SK-N-SH treated with all-trans-retinoic acid at 6 μM for 48 hours (cell line): ENCODE measurements at regions not wholly inside any gene's neighbourhood (a gene's known extent, or its start where the extent isn't known, plus 50 kb on each side); places are given as distances from the start of the nearest gene placed in this dataset.

ENCODE experiments used
- ATAC-seq: fragments of 200-7000 bp; cut with Tn5 transposase; 3 replicates; pipeline ENCODE4 v1.9.1; 2020; ENCODE audit warnings: mild to moderate bottlenecking, moderate library complexity
- CSDC2 ChIP-seq: fragments of 250-450 bp; sonication (Bioruptor Pico); IDR thresholded peaks from 2 replicates; pipeline ENCODE4 v1.5.0; 2020; ENCODE audit warnings: mild to moderate bottlenecking, moderate library complexity
- ESRRG ChIP-seq: fragments of 250-450 bp; sonication (Bioruptor Pico); IDR thresholded peaks from 2 replicates; pipeline ENCODE4 v1.6.1; 2021; ENCODE audit warnings: mild to moderate bottlenecking
- GLIS3 ChIP-seq: fragments of 250-450 bp; sonication (Bioruptor Pico); IDR thresholded peaks from 2 replicates; pipeline ENCODE4 v1.5.0; 2020; ENCODE audit warnings: mild to moderate bottlenecking, moderate library complexity
- ISL1 ChIP-seq: fragments of 250-450 bp; sonication (Bioruptor Pico); IDR thresholded peaks from 2 replicates; pipeline ENCODE4 v2.1.2; 2022; ENCODE audit warnings: mild to moderate bottlenecking, moderate library complexity
- OSR1 ChIP-seq: fragments of 250-450 bp; sonication (Bioruptor Pico); IDR thresholded peaks from 2 replicates; pipeline ENCODE4 v1.8.0; 2022; ENCODE audit warnings: moderate library complexity, mild to moderate bottlenecking, inconsistent platforms
- PPARA ChIP-seq: fragments of 250-450 bp; sonication (Bioruptor Pico); IDR thresholded peaks from 2 replicates; pipeline ENCODE4 v1.5.0; 2020; ENCODE audit warnings: mild to moderate bottlenecking, borderline replicate concordance
- RARB ChIP-seq: fragments of 250-450 bp; sonication (Bioruptor Pico); IDR thresholded peaks from 2 replicates; pipeline ENCODE4 v1.8.0; 2021; ENCODE audit warnings: mild to moderate bottlenecking, moderate library complexity
- SNAI2 ChIP-seq: fragments of 250-450 bp; sonication (Bioruptor Pico); IDR thresholded peaks from 2 replicates; pipeline ENCODE4 v1.5.0; 2020; ENCODE audit warnings: mild to moderate bottlenecking, moderate library complexity
- TCF4 ChIP-seq: fragments of 250-450 bp; sonication (Bioruptor Pico); IDR thresholded peaks from 2 replicates; pipeline ENCODE4 v1.8.0; 2021; ENCODE audit warnings: mild to moderate bottlenecking, moderate library complexity, borderline replicate concordance
- TOX ChIP-seq: fragments of 250-450 bp; sonication (Bioruptor Pico); IDR thresholded peaks from 2 replicates; pipeline ENCODE4 v1.8.0; 2021; ENCODE audit warnings: mild to moderate bottlenecking, moderate library complexity, borderline replicate concordance
- ZC3H10 ChIP-seq: fragments of 250-450 bp; sonication (Bioruptor Pico); IDR thresholded peaks from 2 replicates; pipeline ENCODE4 v1.5.1; 2021; ENCODE audit warnings: mild to moderate bottlenecking, moderate library complexity
- ZFP3 ChIP-seq: fragments of 250-450 bp; sonication (Bioruptor Pico); IDR thresholded peaks from 2 replicates; pipeline ENCODE4 v1.5.0; 2020; ENCODE audit warnings: mild to moderate bottlenecking, moderate library complexity
- ZNF565 ChIP-seq: fragments of 450-650 bp; formaldehyde crosslinking; conservative IDR thresholded peaks from 2 replicates; pipeline ENCODE4 v1.5.0; 2020; ENCODE audit warnings: low read depth, mild to moderate bottlenecking, moderate library complexity
- ZNF70 ChIP-seq: fragments of 450-650 bp; formaldehyde crosslinking; IDR thresholded peaks from 2 replicates; pipeline ENCODE4 v1.5.0; 2020; ENCODE audit warnings: mild to moderate bottlenecking, moderate library complexity
- ZNF8 ChIP-seq: fragments of 450-650 bp; formaldehyde crosslinking; IDR thresholded peaks from 2 replicates; pipeline ENCODE4 v1.5.0; 2020; ENCODE audit warnings: mild to moderate bottlenecking, moderate library complexity
- TF ChIP-seq, protein P1 (sequence below): fragments of 250-450 bp; sonication (Bioruptor Pico); IDR thresholded peaks from 2 replicates; pipeline ENCODE4 v1.8.0; 2020; ENCODE audit warnings: mild to moderate bottlenecking, moderate library complexity, borderline replicate concordance
- TF ChIP-seq, protein P2 (sequence below): fragments of 250-450 bp; sonication (Bioruptor Pico); IDR thresholded peaks from 2 replicates; pipeline ENCODE4 v1.5.1; 2020; ENCODE audit warnings: low read depth, mild to moderate bottlenecking, moderate library complexity
- TF ChIP-seq, protein P3 (sequence below): fragments of 250-450 bp; sonication (Bioruptor Pico); IDR thresholded peaks from 2 replicates; pipeline ENCODE4 v1.5.0; 2020; ENCODE audit warnings: mild to moderate bottlenecking, moderate library complexity
- TF ChIP-seq, protein P4 (sequence below): fragments of 250-450 bp; sonication (Bioruptor Pico); IDR thresholded peaks from 2 replicates; pipeline ENCODE4 v1.8.0; 2021; ENCODE audit warnings: low read depth, mild to moderate bottlenecking, moderate library complexity, borderline replicate concordance

DNA sequence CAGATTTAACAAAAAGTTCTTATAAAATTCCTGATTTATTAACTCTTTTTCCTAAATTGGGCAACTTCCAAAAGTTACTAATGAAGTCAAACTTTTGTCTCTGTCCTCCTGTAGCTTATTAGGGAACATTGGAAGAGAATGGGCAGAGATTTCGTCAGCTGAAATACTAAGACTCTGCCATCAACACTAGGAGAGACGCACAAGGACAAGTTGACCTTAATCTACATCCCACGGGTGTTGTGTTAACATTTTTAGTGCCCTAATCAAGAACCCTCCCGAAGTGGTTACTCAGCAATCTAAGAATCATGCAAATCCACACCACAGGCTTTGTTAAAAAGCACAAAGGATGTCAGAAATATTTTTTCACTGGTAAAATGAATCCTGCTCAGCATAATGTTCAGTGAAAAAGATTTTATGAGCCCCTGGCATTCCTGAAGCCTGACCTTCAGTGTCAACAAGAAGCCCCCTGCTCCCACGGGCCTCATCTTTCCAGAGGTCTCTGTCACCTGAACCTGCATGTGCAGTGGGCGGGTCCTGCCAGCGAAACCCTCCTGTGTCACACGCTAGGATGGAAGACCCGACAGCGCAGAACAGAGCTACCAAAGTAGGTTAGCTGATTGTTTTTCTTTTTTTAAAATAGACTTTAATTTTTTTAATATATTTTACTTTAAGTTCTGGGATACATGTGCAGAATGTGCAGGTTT is 70.6 kb upstream of the AKR1E2 start:
- no peak for TF ChIP-seq TOX (CRISPR knock-in tag)
- no peak for TF ChIP-seq ESRRG (CRISPR knock-in tag)
- TF ChIP-seq, protein P1, sequence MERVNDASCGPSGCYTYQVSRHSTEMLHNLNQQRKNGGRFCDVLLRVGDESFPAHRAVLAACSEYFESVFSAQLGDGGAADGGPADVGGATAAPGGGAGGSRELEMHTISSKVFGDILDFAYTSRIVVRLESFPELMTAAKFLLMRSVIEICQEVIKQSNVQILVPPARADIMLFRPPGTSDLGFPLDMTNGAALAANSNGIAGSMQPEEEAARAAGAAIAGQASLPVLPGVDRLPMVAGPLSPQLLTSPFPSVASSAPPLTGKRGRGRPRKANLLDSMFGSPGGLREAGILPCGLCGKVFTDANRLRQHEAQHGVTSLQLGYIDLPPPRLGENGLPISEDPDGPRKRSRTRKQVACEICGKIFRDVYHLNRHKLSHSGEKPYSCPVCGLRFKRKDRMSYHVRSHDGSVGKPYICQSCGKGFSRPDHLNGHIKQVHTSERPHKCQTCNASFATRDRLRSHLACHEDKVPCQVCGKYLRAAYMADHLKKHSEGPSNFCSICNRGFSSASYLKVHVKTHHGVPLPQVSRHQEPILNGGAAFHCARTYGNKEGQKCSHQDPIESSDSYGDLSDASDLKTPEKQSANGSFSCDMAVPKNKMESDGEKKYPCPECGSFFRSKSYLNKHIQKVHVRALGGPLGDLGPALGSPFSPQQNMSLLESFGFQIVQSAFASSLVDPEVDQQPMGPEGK (CRISPR knock-in tag), result no peak
- no peak for TF ChIP-seq ISL1 (CRISPR knock-in tag)
- TF ChIP-seq RARB (CRISPR knock-in tag), result no peak
- no peak for TF ChIP-seq CSDC2
- TF ChIP-seq SNAI2 (CRISPR knock-in tag), result no peak
- TF ChIP-seq ZC3H10 (CRISPR knock-in tag), result no peak
- TF ChIP-seq, protein P2, sequence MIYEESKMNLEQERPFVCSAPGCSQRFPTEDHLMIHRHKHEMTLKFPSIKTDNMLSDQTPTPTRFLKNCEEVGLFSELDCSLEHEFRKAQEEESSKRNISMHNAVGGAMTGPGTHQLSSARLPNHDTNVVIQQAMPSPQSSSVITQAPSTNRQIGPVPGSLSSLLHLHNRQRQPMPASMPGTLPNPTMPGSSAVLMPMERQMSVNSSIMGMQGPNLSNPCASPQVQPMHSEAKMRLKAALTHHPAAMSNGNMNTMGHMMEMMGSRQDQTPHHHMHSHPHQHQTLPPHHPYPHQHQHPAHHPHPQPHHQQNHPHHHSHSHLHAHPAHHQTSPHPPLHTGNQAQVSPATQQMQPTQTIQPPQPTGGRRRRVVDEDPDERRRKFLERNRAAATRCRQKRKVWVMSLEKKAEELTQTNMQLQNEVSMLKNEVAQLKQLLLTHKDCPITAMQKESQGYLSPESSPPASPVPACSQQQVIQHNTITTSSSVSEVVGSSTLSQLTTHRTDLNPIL (CRISPR knock-in tag), result no peak
- TF ChIP-seq TCF4 (CRISPR knock-in tag), result no peak
- no peak for TF ChIP-seq ZNF8 (CRISPR knock-in tag)
- TF ChIP-seq ZFP3 (CRISPR knock-in tag), result no peak
- no peak for TF ChIP-seq PPARA (CRISPR knock-in tag)
- TF ChIP-seq ZNF70 (CRISPR knock-in tag), result no peak
- TF ChIP-seq, protein P3, sequence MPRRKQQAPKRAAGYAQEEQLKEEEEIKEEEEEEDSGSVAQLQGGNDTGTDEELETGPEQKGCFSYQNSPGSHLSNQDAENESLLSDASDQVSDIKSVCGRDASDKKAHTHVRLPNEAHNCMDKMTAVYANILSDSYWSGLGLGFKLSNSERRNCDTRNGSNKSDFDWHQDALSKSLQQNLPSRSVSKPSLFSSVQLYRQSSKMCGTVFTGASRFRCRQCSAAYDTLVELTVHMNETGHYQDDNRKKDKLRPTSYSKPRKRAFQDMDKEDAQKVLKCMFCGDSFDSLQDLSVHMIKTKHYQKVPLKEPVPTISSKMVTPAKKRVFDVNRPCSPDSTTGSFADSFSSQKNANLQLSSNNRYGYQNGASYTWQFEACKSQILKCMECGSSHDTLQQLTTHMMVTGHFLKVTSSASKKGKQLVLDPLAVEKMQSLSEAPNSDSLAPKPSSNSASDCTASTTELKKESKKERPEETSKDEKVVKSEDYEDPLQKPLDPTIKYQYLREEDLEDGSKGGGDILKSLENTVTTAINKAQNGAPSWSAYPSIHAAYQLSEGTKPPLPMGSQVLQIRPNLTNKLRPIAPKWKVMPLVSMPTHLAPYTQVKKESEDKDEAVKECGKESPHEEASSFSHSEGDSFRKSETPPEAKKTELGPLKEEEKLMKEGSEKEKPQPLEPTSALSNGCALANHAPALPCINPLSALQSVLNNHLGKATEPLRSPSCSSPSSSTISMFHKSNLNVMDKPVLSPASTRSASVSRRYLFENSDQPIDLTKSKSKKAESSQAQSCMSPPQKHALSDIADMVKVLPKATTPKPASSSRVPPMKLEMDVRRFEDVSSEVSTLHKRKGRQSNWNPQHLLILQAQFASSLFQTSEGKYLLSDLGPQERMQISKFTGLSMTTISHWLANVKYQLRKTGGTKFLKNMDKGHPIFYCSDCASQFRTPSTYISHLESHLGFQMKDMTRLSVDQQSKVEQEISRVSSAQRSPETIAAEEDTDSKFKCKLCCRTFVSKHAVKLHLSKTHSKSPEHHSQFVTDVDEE, result no peak
- no peak for TF ChIP-seq GLIS3 (CRISPR knock-in tag)
- TF ChIP-seq, protein P4, sequence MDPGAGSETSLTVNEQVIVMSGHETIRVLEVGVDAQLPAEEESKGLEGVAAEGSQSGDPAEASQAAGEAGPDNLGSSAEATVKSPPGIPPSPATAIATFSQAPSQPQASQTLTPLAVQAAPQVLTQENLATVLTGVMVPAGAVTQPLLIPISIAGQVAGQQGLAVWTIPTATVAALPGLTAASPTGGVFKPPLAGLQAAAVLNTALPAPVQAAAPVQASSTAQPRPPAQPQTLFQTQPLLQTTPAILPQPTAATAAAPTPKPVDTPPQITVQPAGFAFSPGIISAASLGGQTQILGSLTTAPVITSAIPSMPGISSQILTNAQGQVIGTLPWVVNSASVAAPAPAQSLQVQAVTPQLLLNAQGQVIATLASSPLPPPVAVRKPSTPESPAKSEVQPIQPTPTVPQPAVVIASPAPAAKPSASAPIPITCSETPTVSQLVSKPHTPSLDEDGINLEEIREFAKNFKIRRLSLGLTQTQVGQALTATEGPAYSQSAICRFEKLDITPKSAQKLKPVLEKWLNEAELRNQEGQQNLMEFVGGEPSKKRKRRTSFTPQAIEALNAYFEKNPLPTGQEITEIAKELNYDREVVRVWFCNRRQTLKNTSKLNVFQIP (CRISPR knock-in tag), result no peak
- TF ChIP-seq, all 23 proteins: peak for 0
- no peak for ATAC-seq

DNA sequence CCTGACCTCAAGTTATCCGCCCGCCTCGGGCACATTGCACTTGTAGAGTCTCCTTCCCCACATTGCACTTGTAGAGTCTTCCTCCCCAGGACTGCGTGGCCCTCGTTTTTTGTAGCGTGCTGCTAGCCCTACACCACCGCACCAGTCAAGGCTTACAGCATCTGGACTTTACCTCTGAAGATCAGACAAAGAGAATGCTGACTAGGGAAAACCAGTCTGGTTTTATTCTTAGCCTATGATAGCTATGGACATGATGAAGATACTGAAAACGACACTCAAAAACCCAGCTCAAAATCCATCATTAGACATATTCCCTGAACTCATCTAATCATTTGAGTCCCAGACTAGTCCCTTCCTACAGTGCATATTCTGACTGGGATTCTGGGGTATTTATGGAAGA is 71.9 kb upstream of the AKR1E2 start:
- TF ChIP-seq, protein P1 (CRISPR knock-in tag), result no peak
- no peak for ATAC-seq

DNA sequence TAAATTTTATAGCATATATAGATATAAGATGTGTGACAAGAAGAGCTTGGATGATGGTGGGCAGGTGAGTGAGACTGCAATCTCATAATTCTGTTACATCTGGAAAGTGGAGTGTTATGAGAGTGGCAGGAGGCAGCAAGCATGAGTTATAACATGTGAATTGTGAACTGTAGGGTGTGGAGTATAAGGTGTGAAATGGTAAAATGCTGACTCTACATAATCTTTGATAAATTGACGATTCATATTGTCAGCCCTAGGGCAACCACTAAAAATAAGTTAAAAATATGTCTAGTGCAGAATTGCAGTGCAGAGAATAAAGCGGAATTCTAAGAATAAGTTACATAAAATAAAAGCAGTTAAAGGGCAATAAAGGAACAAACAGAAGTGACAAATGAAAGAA is 74.8 kb upstream of the AKR1E2 start:
- ATAC-seq, result no peak
- TF ChIP-seq OSR1 (no peak), ISL1 (CRISPR knock-in tag) (no peak), ESRRG (CRISPR knock-in tag) (no peak), ZC3H10 (CRISPR knock-in tag) (no peak), PPARA (CRISPR knock-in tag) (no peak), TCF4 (CRISPR knock-in tag) (no peak), ZNF565 (CRISPR knock-in tag) (no peak), CSDC2 (no peak)
- TF ChIP-seq, protein P4 (CRISPR knock-in tag), result no peak
- TF ChIP-seq, protein P2 (CRISPR knock-in tag), result no peak
